D721Med (cell line): ENCODE measurements at regions not wholly inside any gene's neighbourhood (a gene's known extent, or its start where the extent isn't known, plus 50 kb on each side); places are given as distances from the start of the nearest gene placed in this dataset.

Experiments
- DNase-seq: peaks from one replicate; pipeline ENCODE4 v3.0.0; 2011; ENCODE audit warnings: low spot score; ENCODE audit not compliant: insufficient read length
- FAIRE-seq: peaks from 2 replicates; lab custom pipeline; 2011; peaks lifted over from hg19 to GRCh38; lab: Jason Lieb, UNC
- CTCF ChIP-seq: IDR thresholded peaks from 2 replicates; pipeline ENCODE4 v1.5.1; 2012; ENCODE audit warnings: mild to moderate bottlenecking, control low read depth; ENCODE audit not compliant: insufficient read depth; ENCODE audit errors: missing control alignments

- DNase-seq = no peak
Measured at GRCh38 chr5:125153231-125153630, 406.8 kb upstream of the ZNF608 start.

GRCh38 chr5:125154301-125155110 is 408.1 kb upstream of the ZNF608 start:
- FAIRE-seq (no peak), DNase-seq (no peak)
- no peak for TF ChIP-seq CTCF

More at GRCh38 chr5:125153231-125153630, 406.8 kb upstream of the ZNF608 start:
- no peak for FAIRE-seq
- TF ChIP-seq CTCF = no peak

GRCh38 chr5:125160787-125161502 is 414.5 kb upstream of the ZNF608 start:
- DNase-seq (no peak), FAIRE-seq (no peak)
- TF ChIP-seq CTCF = no peak

- no peak for FAIRE-seq
- no peak for TF ChIP-seq CTCF
- no peak for DNase-seq
Measured at GRCh38 chr5:125162714-125163113, 416.3 kb upstream of the ZNF608 start.

- FAIRE-seq (peak; percentile 32), DNase-seq (no peak)
- TF ChIP-seq CTCF = no peak
Measured at GRCh38 chr5:125169396-125169795, 423.0 kb upstream of the ZNF608 start.

- TF ChIP-seq CTCF = no peak
- DNase-seq (no peak), FAIRE-seq (no peak)
Measured at GRCh38 chr5:125171641-125172040, 425.2 kb upstream of the ZNF608 start.
